Kidney (tissue), 13 donors: ENCODE measurements at regions not wholly inside any gene's neighbourhood (a gene's known extent, or its start where the extent isn't known, plus 50 kb on each side); places are given as distances from the start of the nearest gene placed in this dataset.
"Not testable (repeated sequence)": the region's sequence is repeated elsewhere in the genome, so short reads cannot be mapped to it uniquely, and the experiment has no call there.

Experiments
- DNase-seq, 5 donors: peaks; one replicate each; pipeline ENCODE4 v3.0.0-alpha.2; 2013 to 2020
- FAIRE-seq: peaks from 2 replicates; lab custom pipeline; 2012; peaks lifted over from hg19 to GRCh38; lab: Jason Lieb, UNC
- H3K27ac ChIP-seq, 2 donors: one replicate each; pipeline ENCODE4 v1.7.0; 2013; ENCODE audit warnings: low read depth in 2 of 2, low read length in 2 of 2, inconsistent platforms in 1 of 2
- H3K27me3 ChIP-seq: one replicate; pipeline ENCODE4 v1.7.1; 2013; ENCODE audit warnings: low read length, inconsistent platforms; ENCODE audit not compliant: control insufficient read depth, insufficient read depth
- H3K36me3 ChIP-seq, 3 donors: one replicate each; pipeline versions ENCODE4 v1.7.0 to v1.7.1; 2013; ENCODE audit warnings: low read length in 3 of 3, control low read depth in 1 of 3, inconsistent platforms in 1 of 3; ENCODE audit not compliant: insufficient read depth in 3 of 3, control insufficient read depth in 2 of 3
- H3K4me1 ChIP-seq, 3 donors: one replicate each; pipeline versions ENCODE4 v1.7.0 to v1.7.1; 2013; ENCODE audit warnings: low read length in 3 of 3, inconsistent platforms in 1 of 3, low read depth in 1 of 3; ENCODE audit not compliant: control insufficient read depth in 2 of 3, insufficient read depth in 2 of 3
- H3K4me3 ChIP-seq, 3 donors: one replicate each; pipeline versions ENCODE4 v1.7.0 to v1.8.1; 2013; ENCODE audit warnings: low read length in 3 of 3, control low read depth in 1 of 3, inconsistent platforms in 1 of 3
- H3K9ac ChIP-seq, 3 donors: one replicate each; pipeline versions ENCODE4 v1.7.0 to v1.7.1; 2013; ENCODE audit warnings: low read length in 3 of 3, control low read depth in 1 of 3, inconsistent platforms in 1 of 3
- H3K9me3 ChIP-seq, 3 donors: one replicate each; pipeline versions ENCODE4 v1.7.0 to v1.7.1; 2013; ENCODE audit warnings: low read length in 3 of 3, control low read depth in 1 of 3, inconsistent platforms in 1 of 3; ENCODE audit not compliant: control insufficient read depth in 2 of 3, insufficient read depth in 1 of 3
- intact Hi-C: fragments of 100-400 bp; cut with DNase I; formaldehyde crosslinking; loops from one replicate; pipeline ENCODE4 v1.11.1; 2022
- TF ChIP-seq, protein P1 (sequence below): IDR thresholded peaks from 3 replicates; pipeline ENCODE4 v1.5.1; 2012; ENCODE audit warnings: mild to moderate bottlenecking, moderate library complexity, borderline replicate concordance; ENCODE audit not compliant: insufficient read depth; ENCODE audit errors: extremely low read depth
- donor health status: control.
- donor health status: control.
- donor health status: control.
- donor health status: control.
- donor health status: control.
- donor health status: DM: yes; HTN: yes; CAD: no.
- donor health status: Normal renal cell carcinoma (clear cell type).

DNA sequence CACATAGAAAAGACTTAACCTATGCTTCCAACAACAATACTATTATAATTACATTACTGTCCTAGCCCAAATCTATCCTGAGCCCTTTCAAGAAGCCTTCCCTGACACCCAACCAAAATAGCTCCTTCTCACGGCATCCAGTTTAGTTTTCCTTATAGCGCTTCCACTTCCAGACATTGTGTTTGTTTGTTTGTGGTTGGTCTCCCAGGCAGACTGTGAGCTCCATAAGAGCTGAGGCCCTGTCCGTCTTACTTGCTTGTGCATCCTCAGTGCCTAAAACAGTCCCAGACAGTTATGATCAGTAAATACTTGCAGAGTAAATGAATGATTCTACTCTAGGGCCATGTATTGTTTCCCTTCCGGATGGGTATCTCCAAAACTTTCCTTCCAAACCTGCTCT is 68.1 kb upstream of the STARD13 start:
- H3K9ac ChIP-seq: no peak overlapping the region
- no peaks in the 10 kb centered on the region for H3K27me3 ChIP-seq
- H3K4me1 ChIP-seq: peaks cover 2 to 11% (median 3%) of the 10 kb centered on the region in 3 donors
- TF ChIP-seq, protein P1, sequence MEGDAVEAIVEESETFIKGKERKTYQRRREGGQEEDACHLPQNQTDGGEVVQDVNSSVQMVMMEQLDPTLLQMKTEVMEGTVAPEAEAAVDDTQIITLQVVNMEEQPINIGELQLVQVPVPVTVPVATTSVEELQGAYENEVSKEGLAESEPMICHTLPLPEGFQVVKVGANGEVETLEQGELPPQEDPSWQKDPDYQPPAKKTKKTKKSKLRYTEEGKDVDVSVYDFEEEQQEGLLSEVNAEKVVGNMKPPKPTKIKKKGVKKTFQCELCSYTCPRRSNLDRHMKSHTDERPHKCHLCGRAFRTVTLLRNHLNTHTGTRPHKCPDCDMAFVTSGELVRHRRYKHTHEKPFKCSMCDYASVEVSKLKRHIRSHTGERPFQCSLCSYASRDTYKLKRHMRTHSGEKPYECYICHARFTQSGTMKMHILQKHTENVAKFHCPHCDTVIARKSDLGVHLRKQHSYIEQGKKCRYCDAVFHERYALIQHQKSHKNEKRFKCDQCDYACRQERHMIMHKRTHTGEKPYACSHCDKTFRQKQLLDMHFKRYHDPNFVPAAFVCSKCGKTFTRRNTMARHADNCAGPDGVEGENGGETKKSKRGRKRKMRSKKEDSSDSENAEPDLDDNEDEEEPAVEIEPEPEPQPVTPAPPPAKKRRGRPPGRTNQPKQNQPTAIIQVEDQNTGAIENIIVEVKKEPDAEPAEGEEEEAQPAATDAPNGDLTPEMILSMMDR: no peak
- no peak overlapping the region for H3K27ac ChIP-seq
- DNase-seq: no peak
- no peaks in the 10 kb centered on the region for H3K36me3 ChIP-seq
- intact Hi-C loops: no loop called here
- H3K9me3 ChIP-seq: no peaks in the 10 kb centered on the region
- FAIRE-seq: no peak
- H3K4me3 ChIP-seq: no peak overlapping the region

DNA sequence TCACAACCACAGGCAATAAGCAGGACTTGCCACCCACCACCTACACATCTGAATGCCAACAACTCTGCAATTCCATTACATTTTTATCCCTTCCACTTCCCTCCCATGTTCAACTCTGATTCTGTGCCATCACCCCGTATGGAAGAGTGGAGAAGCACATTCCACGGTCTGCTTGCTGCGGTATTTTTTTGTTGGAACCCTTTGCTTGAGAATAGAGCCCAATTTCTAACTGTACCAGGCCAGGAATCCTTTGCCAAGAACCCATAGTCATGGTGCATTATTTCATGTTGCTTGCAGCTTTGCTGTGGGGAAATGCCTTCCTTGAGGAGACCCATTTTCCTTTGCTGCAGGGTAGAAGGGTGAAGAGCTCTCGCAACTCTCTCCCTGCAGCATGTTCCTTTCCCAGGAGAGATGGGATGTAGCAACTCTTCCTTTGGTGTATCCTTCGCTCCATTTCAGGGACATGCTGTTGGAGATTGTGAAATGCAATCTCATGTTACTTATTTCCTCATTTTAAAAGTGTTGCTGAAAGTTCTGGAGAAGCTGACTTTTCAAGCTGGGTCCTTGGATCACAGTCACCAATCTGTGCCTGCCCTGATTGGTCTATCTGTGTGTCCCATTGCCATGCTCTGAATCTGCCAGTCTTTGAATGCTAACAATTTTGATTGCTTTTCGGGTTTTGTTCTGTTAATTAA is 69.8 kb upstream of the STARD13 start:
- Histone ChIP-seq H3K27me3 (no peaks in the 10 kb centered on the region), H3K36me3 (no peaks in the 10 kb centered on the region), H3K9me3 (no peaks in the 10 kb centered on the region), H3K27ac (peak overlapping the region in 1 of 2 donors; percentile 15), H3K4me3 (no peak overlapping the region), H3K4me1 (peaks cover 0 to 2% (median 0%) of the 10 kb centered on the region in 3 donors), H3K9ac (no peak overlapping the region)
- TF ChIP-seq, protein P1: no peak
- intact Hi-C loops: no loop called here
- FAIRE-seq: no peak
- DNase-seq: no peak

DNA sequence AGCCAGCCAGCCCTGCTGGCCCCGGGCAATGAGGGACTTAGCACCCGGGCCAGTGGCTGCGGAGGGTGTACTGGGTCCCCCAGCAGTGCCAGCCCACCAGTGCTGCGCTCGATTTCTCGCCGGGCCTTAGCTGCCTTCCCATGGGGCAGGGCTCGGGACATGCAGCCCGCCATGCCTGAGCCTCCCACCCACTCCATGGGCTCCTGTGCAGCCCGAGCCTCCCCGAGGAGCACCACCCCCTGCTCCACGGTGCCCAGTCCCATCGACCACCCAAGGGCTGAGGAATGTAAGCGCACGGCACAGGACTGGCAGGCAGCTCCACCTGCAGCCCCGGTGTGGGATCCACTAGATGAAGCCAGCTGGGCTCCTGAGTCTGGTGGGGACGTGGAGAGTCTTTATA is 72.5 kb upstream of the STARD13 start:
- H3K9ac ChIP-seq, H3K4me1 ChIP-seq, intact Hi-C loops, H3K27ac ChIP-seq, H3K27me3 ChIP-seq, H3K4me3 ChIP-seq, FAIRE-seq, H3K36me3 ChIP-seq, DNase-seq, H3K9me3 ChIP-seq: not testable (repeated sequence)

DNA sequence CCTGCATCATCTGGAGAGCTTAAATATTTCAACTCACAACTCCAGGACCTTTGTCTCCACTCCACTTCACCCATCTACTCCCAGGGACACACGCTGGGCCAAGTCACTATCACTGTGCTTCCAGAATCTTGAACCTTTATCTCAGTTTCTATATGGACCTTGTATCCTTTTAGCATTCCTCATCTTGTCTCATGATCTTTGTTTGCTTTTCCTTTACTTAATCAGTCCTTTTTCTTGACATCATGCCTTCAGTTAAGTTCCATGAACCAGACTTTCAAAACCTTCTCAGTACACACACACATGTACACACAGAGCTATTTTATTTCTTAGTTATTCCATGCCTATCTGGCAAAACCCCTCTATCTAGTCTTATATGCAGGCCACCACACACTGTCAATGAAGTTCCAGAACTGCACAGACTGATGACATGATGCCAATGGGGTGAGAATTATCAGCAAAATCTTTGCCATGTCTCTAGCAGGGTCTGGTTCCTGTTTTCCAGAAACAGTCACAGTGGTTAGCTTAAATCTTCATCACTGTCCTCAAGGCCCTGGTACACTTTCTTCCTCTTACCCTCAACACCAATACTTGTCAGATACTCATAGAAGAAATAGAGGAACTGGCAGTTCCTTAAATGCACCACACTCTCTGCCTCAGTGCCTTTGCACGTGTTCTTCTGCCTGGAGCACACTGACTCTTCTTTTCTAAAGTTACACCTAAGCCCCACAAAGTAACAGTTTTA is 77.6 kb upstream of the STARD13 start:
- H3K27ac ChIP-seq: no peak overlapping the region
- TF ChIP-seq, protein P1: no peak
- H3K4me3 ChIP-seq: no peak overlapping the region
- FAIRE-seq: no peak
- H3K36me3 ChIP-seq: no peaks in the 10 kb centered on the region
- DNase-seq: no peak
- H3K4me1 ChIP-seq: no peaks in the 10 kb centered on the region
- intact Hi-C loops: no loop called here
- H3K9ac ChIP-seq: no peak overlapping the region
- H3K27me3 ChIP-seq: no peaks in the 10 kb centered on the region
- H3K9me3 ChIP-seq: no peaks in the 10 kb centered on the region
